GM23338 (cell line): ENCODE measurements at regions not wholly inside any gene's neighbourhood (a gene's known extent, or its start where the extent isn't known, plus 50 kb on each side); places are given as distances from the start of the nearest gene placed in this dataset.

ENCODE experiments used
- ATAC-seq: fragments of 200-7000 bp; cut with Tn5 transposase; 3 replicates; pipeline ENCODE4 v1.9.1; 2020
- DNase-seq: peaks from one replicate; pipeline ENCODE4 v3.0.0-alpha.2; 2015; ENCODE audit warnings: low spot score
- H2AFZ ChIP-seq: fragments of 200-600 bp; sonication (generic); 2 replicates; pipeline ENCODE4 v1.8.0; 2016; ENCODE audit warnings: antibody characterized with exemption, mild to moderate bottlenecking, moderate library complexity
- H3F3A ChIP-seq: fragments of 200-600 bp; sonication (generic); replicated peaks from 2 replicates; pipeline ENCODE4 v1.8.0; 2017; ENCODE audit warnings: antibody characterized with exemption, mixed run types, low read depth
- H3K27ac ChIP-seq: fragments of 200-600 bp; sonication (generic); 2 replicates; pipeline ENCODE4 v1.6.1; 2016; ENCODE audit warnings: low read depth
- H3K27me3 ChIP-seq: fragments of 200-600 bp; sonication (generic); 2 replicates; pipeline ENCODE4 v1.8.0; 2016; ENCODE audit warnings: mild to moderate bottlenecking, mixed run types, moderate library complexity; ENCODE audit not compliant: insufficient read depth
- H3K36me3 ChIP-seq: fragments of 200-600 bp; sonication (generic); 2 replicates; pipeline ENCODE4 v1.8.0; 2016; ENCODE audit warnings: mild to moderate bottlenecking; ENCODE audit not compliant: insufficient read depth
- H3K4me1 ChIP-seq: fragments of 200-600 bp; sonication (generic); 2 replicates; pipeline ENCODE4 v1.8.0; 2016; ENCODE audit warnings: mild to moderate bottlenecking, moderate library complexity; ENCODE audit not compliant: insufficient read depth
- H3K4me2 ChIP-seq: fragments of 200-600 bp; sonication (generic); 2 replicates; pipeline ENCODE4 v1.7.1; 2017; ENCODE audit warnings: mixed run types
- H3K4me3 ChIP-seq: fragments of 200-600 bp; sonication (generic); 2 replicates; pipeline ENCODE4 v1.6.1; 2016; ENCODE audit warnings: mixed run types
- H3K79me2 ChIP-seq: fragments of 200-600 bp; sonication (generic); replicated peaks from 2 replicates; pipeline ENCODE4 v1.8.0; 2017; ENCODE audit warnings: mild to moderate bottlenecking; ENCODE audit not compliant: insufficient read depth
- H3K9me2 ChIP-seq: fragments of 200-600 bp; sonication (generic); 2 replicates; pipeline ENCODE4 v1.8.0; 2017; ENCODE audit not compliant: insufficient read depth
- H4K20me1 ChIP-seq: fragments of 200-600 bp; sonication (generic); replicated peaks from 2 replicates; pipeline ENCODE4 v1.8.0; 2017; ENCODE audit warnings: mild to moderate bottlenecking; ENCODE audit not compliant: insufficient read depth
- H3K27ac Mint-ChIP-seq: 2 replicates; pipeline ENCODE4 v1.8.0; 2020; ENCODE audit warnings: inconsistent platforms, mild to moderate bottlenecking, moderate library complexity, mixed read lengths
- H3K27me3 Mint-ChIP-seq: 3 replicates; pipeline ENCODE4 v1.8.0; 2022; ENCODE audit warnings: low read depth, mild to moderate bottlenecking, moderate library complexity, mixed read lengths, inconsistent platforms; ENCODE audit not compliant: insufficient read depth, poor library complexity
- H3K36me3 Mint-ChIP-seq: 3 replicates; pipeline ENCODE4 v1.8.0; 2021; ENCODE audit warnings: low read depth, mild to moderate bottlenecking, inconsistent platforms, moderate library complexity, mixed read lengths
- H3K4me1 Mint-ChIP-seq: 3 replicates; pipeline ENCODE4 v1.8.0; 2020; ENCODE audit warnings: mild to moderate bottlenecking, inconsistent platforms, mixed read lengths
- H3K4me3 Mint-ChIP-seq: 3 replicates; pipeline ENCODE4 v1.8.0; 2021; ENCODE audit warnings: moderate library complexity, mild to moderate bottlenecking, inconsistent platforms, mixed read lengths
- H3K9me3 Mint-ChIP-seq: 3 replicates; pipeline ENCODE4 v1.8.0; 2020; ENCODE audit warnings: moderate library complexity, mild to moderate bottlenecking, inconsistent platforms, mixed read lengths
- CREB1 ChIP-seq: fragments of 250-450 bp; sonication (Bioruptor Pico); IDR thresholded peaks from 2 replicates; pipeline ENCODE4 v1.5.0; 2020; ENCODE audit warnings: low read depth, mild to moderate bottlenecking, moderate library complexity
- EZH2phosphoT487 ChIP-seq: fragments of 200-600 bp; sonication (generic); IDR thresholded peaks from one replicate; pipeline ENCODE4 v1.8.1; 2018; ENCODE audit warnings: antibody characterized with exemption; ENCODE audit not compliant: unreplicated experiment
- JUNB ChIP-seq: IDR thresholded peaks from one replicate; pipeline ENCODE4 v1.6.1; 2016; ENCODE audit warnings: antibody characterized with exemption; ENCODE audit not compliant: unreplicated experiment
- NANOG ChIP-seq: IDR thresholded peaks from 2 replicates; pipeline ENCODE4 v1.6.1; 2016; ENCODE audit warnings: antibody characterized with exemption, borderline replicate concordance
- ZNF331 ChIP-seq: fragments of 250-450 bp; sonication (Bioruptor Pico); IDR thresholded peaks from 2 replicates; pipeline ENCODE4 v1.5.0; 2020; ENCODE audit warnings: low read depth, mild to moderate bottlenecking, moderate library complexity
- TF ChIP-seq, protein P1 (sequence below): IDR thresholded peaks from one replicate; pipeline ENCODE4 v1.6.1; 2018; ENCODE audit warnings: antibody characterized with exemption; ENCODE audit not compliant: unreplicated experiment
- TF ChIP-seq, protein P2 (sequence below), 2 experiments: fragments of 200-600 bp in 1 of 2; sonication (generic) in 1 of 2; conservative IDR thresholded peaks; 2 replicates each; pipeline versions ENCODE4 v1.5.1 to v1.6.1; 2016 to 2017; ENCODE audit warnings: antibody characterized with exemption in 2 of 2, low read depth in 2 of 2, mild to moderate bottlenecking in 2 of 2, moderate library complexity in 1 of 2

DNA sequence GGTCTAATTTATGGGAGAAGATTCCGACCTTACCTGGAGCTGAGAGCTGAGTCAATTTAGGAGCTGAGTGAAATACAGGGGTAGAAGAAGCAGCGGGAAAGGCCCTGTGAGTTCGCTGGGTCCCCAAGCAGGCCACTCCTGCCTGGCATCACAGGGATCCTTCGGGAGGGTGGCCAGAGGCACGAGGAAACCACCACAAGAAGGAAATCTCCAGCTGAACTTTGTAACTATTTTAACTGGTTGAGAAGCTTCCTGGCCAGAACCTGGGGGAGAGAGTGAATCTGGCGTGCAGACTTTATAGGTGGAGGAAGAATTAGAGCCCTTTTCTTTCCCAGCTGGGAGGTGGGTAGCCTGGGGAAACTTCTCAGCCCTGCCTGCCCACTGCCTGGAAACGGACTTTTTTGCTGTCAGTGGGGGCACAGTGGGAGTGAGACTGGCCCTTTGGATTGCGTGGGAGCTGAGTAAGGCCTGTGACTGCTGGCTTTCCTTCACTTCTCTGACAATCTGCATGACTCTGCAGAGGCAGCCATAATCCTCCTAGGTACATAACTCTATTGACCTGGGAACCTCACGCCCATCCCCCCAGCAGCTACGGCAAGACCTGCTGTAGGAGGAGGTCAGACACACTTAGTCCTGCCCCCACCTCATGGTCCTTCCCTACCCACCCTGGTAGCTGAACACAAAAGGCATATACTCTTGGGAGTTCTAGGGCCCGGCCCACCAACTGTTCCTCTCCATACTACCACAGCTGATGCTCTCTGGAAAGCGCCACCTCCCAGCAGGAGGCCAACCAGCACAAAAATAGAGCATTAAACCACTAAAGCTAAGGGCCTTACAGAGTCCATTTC lies 340.7 kb downstream of the CNTN3 start (continued):
- TF ChIP-seq, protein P1, sequence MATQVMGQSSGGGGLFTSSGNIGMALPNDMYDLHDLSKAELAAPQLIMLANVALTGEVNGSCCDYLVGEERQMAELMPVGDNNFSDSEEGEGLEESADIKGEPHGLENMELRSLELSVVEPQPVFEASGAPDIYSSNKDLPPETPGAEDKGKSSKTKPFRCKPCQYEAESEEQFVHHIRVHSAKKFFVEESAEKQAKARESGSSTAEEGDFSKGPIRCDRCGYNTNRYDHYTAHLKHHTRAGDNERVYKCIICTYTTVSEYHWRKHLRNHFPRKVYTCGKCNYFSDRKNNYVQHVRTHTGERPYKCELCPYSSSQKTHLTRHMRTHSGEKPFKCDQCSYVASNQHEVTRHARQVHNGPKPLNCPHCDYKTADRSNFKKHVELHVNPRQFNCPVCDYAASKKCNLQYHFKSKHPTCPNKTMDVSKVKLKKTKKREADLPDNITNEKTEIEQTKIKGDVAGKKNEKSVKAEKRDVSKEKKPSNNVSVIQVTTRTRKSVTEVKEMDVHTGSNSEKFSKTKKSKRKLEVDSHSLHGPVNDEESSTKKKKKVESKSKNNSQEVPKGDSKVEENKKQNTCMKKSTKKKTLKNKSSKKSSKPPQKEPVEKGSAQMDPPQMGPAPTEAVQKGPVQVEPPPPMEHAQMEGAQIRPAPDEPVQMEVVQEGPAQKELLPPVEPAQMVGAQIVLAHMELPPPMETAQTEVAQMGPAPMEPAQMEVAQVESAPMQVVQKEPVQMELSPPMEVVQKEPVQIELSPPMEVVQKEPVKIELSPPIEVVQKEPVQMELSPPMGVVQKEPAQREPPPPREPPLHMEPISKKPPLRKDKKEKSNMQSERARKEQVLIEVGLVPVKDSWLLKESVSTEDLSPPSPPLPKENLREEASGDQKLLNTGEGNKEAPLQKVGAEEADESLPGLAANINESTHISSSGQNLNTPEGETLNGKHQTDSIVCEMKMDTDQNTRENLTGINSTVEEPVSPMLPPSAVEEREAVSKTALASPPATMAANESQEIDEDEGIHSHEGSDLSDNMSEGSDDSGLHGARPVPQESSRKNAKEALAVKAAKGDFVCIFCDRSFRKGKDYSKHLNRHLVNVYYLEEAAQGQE: no peak
- TF ChIP-seq EZH2phosphoT487: no peak

DNA sequence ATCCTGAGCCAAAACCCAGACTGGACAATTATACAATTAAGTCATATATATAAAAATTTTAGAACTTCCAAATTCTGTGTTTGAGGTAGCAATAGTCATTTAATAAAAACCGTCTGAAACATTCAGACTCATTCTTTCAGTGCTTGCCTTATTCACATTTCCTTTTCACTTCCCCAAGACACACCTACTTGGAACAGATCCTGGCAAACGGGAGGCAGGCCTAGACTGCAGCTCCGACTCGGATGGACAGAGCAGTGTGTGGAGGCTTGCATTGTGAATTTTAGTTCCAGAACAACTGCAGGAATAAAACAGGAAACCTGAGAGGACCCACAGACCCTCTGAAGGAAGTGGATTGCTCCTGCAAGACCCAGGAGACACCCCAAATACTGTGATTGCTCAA lies 341.4 kb downstream of the CNTN3 start:
- H3K79me2 ChIP-seq: no peaks in the 10 kb centered on the region
- H3K27me3 Mint-ChIP-seq: no peaks in the 10 kb centered on the region
- H3K36me3 Mint-ChIP-seq: peaks cover 5% of the 10 kb centered on the region; the same call in 1 of the 3 replicates
- 0 out of 2 replicates have a peak overlapping the region, but pooled peaks have one; percentile 43 for H2AFZ ChIP-seq
- no peaks in the 10 kb centered on the region for H4K20me1 ChIP-seq
- H3K27ac Mint-ChIP-seq: no peak overlapping the region
- no peak for ATAC-seq
- TF ChIP-seq ZNF331: no peak
- no peak overlapping the region for H3K27ac ChIP-seq
- H3K4me1 ChIP-seq: no peaks in the 10 kb centered on the region
- no peak overlapping the region for H3K4me2 ChIP-seq
- H3K4me3 ChIP-seq: no peak overlapping the region
- H3K9me3 Mint-ChIP-seq: peaks cover 12% of the 10 kb centered on the region
- no peak overlapping the region for H3K4me3 Mint-ChIP-seq
- no peaks in the 10 kb centered on the region for H3K27me3 ChIP-seq
- DNase-seq: no peak
- peaks cover 4% of the 10 kb centered on the region for H3K9me2 ChIP-seq
- no peaks in the 10 kb centered on the region for H3K36me3 ChIP-seq
- H3K4me1 Mint-ChIP-seq: peaks cover 8% of the 10 kb centered on the region; the same call in 2 of the 3 replicates
- H3F3A ChIP-seq: no peaks in the 10 kb centered on the region

DNA sequence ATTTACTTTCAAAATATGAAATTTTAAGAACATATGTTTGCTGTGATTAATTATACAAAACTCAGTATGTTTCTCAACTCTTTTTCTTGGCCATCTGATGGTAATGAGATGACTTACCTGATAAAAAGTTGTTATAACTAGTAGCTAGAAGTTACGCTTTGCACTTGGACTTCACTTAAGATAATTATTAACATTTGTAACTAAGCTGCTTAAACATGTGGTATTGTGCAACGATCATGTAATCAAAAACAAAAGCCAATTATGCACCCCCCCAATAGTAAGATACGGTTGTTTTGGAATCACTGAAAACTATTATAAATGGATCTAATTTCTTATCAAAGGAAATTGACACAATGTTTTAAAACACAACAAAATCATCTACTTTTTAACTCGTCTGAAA lies 342.9 kb downstream of the CNTN3 start:
- no peaks in the 10 kb centered on the region for H3K79me2 ChIP-seq
- no peak overlapping the region for H3K27ac ChIP-seq
- H3K9me2 ChIP-seq: peaks cover 4% of the 10 kb centered on the region
- no peaks in the 10 kb centered on the region for H4K20me1 ChIP-seq
- DNase-seq (no peak), ATAC-seq (no peak)
- no peaks in the 10 kb centered on the region for H3F3A ChIP-seq
- H3K4me2 ChIP-seq: no peak overlapping the region
- H2AFZ ChIP-seq: no peak overlapping the region
- H3K4me1 ChIP-seq: no peaks in the 10 kb centered on the region
- no peaks in the 10 kb centered on the region for H3K27me3 ChIP-seq
- no peaks in the 10 kb centered on the region for H3K9me3 Mint-ChIP-seq
- H3K4me1 Mint-ChIP-seq: peaks cover 8% of the 10 kb centered on the region; the same call in 2 of the 3 replicates
- H3K4me3 Mint-ChIP-seq: no peak overlapping the region
- H3K27ac Mint-ChIP-seq: no peak overlapping the region
- no peak overlapping the region for H3K4me3 ChIP-seq
- H3K36me3 ChIP-seq: no peaks in the 10 kb centered on the region
- no peaks in the 10 kb centered on the region for H3K36me3 Mint-ChIP-seq
- H3K27me3 Mint-ChIP-seq: no peaks in the 10 kb centered on the region
- TF ChIP-seq, protein P2, sequence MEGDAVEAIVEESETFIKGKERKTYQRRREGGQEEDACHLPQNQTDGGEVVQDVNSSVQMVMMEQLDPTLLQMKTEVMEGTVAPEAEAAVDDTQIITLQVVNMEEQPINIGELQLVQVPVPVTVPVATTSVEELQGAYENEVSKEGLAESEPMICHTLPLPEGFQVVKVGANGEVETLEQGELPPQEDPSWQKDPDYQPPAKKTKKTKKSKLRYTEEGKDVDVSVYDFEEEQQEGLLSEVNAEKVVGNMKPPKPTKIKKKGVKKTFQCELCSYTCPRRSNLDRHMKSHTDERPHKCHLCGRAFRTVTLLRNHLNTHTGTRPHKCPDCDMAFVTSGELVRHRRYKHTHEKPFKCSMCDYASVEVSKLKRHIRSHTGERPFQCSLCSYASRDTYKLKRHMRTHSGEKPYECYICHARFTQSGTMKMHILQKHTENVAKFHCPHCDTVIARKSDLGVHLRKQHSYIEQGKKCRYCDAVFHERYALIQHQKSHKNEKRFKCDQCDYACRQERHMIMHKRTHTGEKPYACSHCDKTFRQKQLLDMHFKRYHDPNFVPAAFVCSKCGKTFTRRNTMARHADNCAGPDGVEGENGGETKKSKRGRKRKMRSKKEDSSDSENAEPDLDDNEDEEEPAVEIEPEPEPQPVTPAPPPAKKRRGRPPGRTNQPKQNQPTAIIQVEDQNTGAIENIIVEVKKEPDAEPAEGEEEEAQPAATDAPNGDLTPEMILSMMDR (conservative IDR thresholded peaks at IDR 0.05; ENCODE audit: low read depth in 2 of 2): no peak
- TF ChIP-seq, protein P1: no peak
- TF ChIP-seq EZH2phosphoT487: no peak
- TF ChIP-seq JUNB: no peak
- TF ChIP-seq CREB1 (CRISPR knock-in tag): no peak
- no peak for TF ChIP-seq ZNF331
- no peak for TF ChIP-seq NANOG
